HEK293T (cell line): ENCODE measurements at regions not wholly inside any gene's neighbourhood (a gene's known extent, or its start where the extent isn't known, plus 50 kb on each side); places are given as distances from the start of the nearest gene placed in this dataset.

Experiments
- BHLHE40 ChIP-seq: fragments of 450-650 bp; IDR thresholded peaks from 2 replicates; pipeline ENCODE4 v1.6.1; 2016; ENCODE audit warnings: mild to moderate bottlenecking, moderate library complexity, borderline replicate concordance
- ELF4 ChIP-seq: fragments of 450-650 bp; IDR thresholded peaks from 2 replicates; pipeline ENCODE4 v1.6.1; 2017; ENCODE audit warnings: antibody characterized with exemption
- SUZ12 ChIP-seq: fragments of 450-650 bp; IDR thresholded peaks from 2 replicates; pipeline ENCODE4 v1.6.1; 2016; ENCODE audit warnings: mild to moderate bottlenecking
- TARDBP ChIP-seq: fragments of 450-650 bp; IDR thresholded peaks from 2 replicates; pipeline ENCODE4 v1.6.1; 2016
- ZNF384 ChIP-seq: fragments of 450-650 bp; IDR thresholded peaks from 2 replicates; pipeline ENCODE4 v1.6.1; 2016

DNA sequence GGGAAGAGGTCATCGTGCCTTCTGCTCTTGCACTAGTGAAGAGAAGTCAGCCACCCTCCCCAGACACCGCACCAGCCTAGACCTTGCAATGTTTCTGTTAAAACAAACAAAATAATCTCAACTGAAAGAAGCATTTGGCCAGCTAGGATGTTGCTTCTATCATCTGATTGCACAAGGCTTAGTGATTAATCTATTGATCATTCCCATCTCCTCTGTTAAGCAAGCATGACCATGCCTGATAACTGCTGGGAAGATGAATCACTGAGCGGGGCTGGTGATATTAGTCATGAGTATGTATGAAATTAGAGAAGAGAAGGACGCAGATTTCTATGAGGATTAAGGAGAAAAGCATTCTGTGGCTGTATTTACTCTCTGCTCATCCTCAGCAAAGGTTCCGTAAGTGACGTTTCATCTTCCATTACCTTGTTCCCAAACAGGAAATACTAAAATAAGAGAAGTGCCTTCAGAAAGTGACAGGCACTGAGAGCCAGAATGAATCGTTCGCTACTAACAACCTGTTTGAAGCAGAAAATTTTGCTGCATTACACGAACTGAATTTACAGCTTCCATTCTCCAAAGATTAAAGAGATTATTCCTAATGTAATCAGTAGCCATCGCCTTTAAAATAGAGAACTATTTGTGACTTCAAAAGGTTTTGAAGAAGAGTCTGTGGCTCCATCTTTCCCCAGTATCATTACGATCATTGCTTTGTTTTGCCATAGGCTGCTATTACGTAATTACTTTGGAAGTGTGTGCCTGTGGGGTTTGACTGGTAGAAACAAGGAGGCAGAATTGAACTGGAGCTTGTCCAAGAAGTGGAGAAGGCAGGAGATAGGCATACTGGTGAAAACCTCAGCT is 219.1 kb downstream of the MED10 start:
- TF ChIP-seq ELF4 = no peak
- TF ChIP-seq TARDBP = no peak
- no peak for TF ChIP-seq BHLHE40
- TF ChIP-seq SUZ12 = no peak
- no peak for TF ChIP-seq ZNF384
